ENCODE measurements at regions not wholly inside any gene's neighbourhood (a gene's known extent, or its start where the extent isn't known, plus 50 kb on each side); places are given as distances from the start of the nearest gene placed in this dataset.

DNA sequence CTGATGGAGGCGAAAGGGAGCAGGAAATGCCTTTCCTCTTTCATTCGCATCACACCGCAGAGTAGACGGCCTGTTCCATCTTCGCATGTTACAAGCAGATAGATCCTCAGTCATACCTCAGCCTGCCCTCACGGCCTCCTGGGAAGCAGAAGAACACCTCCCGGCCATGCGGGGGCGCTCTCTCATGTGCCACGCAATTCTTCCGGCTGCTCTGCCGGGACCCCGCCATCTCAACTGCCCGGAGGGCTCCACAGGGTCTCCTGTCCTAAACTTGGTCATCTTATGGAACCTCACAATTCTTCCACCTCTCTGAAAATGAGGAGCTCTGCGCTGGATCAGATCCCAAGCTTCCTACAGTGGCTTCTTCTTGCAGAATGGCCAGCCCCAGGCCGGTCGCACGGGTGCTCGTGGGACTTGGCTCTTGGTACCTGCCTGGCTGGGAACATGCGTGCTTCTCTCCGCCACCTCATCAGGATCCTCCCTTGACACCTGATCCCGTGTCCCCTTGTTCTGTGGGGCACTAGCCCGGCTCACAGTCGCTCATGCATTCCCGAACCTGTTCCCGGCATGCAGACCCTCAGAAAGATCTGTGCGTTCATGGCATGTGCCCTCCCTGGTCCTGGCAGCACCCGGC, 262.8 kb upstream of the SHH start:
- in situ Hi-C loops (cut with HindIII; ENCODE audit: low pct_unique_long_range_greater_than_20kb, low sequenced_read_pairs), result no loop called here
- TF ChIP-seq, protein P1, sequence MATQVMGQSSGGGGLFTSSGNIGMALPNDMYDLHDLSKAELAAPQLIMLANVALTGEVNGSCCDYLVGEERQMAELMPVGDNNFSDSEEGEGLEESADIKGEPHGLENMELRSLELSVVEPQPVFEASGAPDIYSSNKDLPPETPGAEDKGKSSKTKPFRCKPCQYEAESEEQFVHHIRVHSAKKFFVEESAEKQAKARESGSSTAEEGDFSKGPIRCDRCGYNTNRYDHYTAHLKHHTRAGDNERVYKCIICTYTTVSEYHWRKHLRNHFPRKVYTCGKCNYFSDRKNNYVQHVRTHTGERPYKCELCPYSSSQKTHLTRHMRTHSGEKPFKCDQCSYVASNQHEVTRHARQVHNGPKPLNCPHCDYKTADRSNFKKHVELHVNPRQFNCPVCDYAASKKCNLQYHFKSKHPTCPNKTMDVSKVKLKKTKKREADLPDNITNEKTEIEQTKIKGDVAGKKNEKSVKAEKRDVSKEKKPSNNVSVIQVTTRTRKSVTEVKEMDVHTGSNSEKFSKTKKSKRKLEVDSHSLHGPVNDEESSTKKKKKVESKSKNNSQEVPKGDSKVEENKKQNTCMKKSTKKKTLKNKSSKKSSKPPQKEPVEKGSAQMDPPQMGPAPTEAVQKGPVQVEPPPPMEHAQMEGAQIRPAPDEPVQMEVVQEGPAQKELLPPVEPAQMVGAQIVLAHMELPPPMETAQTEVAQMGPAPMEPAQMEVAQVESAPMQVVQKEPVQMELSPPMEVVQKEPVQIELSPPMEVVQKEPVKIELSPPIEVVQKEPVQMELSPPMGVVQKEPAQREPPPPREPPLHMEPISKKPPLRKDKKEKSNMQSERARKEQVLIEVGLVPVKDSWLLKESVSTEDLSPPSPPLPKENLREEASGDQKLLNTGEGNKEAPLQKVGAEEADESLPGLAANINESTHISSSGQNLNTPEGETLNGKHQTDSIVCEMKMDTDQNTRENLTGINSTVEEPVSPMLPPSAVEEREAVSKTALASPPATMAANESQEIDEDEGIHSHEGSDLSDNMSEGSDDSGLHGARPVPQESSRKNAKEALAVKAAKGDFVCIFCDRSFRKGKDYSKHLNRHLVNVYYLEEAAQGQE (IDR thresholded peaks at IDR 0.05; ENCODE audit: insufficient read depth in 1 of 2, low read depth in 2 of 2, low read length in 1 of 2), result no peak
- TF ChIP-seq POLR2AphosphoS5 (IDR thresholded peaks at IDR 0.05; ENCODE audit: low read depth, low read length), result no peak
- TF ChIP-seq, protein P2, sequence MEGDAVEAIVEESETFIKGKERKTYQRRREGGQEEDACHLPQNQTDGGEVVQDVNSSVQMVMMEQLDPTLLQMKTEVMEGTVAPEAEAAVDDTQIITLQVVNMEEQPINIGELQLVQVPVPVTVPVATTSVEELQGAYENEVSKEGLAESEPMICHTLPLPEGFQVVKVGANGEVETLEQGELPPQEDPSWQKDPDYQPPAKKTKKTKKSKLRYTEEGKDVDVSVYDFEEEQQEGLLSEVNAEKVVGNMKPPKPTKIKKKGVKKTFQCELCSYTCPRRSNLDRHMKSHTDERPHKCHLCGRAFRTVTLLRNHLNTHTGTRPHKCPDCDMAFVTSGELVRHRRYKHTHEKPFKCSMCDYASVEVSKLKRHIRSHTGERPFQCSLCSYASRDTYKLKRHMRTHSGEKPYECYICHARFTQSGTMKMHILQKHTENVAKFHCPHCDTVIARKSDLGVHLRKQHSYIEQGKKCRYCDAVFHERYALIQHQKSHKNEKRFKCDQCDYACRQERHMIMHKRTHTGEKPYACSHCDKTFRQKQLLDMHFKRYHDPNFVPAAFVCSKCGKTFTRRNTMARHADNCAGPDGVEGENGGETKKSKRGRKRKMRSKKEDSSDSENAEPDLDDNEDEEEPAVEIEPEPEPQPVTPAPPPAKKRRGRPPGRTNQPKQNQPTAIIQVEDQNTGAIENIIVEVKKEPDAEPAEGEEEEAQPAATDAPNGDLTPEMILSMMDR (IDR thresholded peaks at IDR 0.05), result no peak; the same call in 1 of the 2 replicates
- intact Hi-C loops (cut with micrococcal nuclease; ENCODE audit: unreplicated experiment), result no loop called here

GRCh38 chr7:156074084-156074483, 261.8 kb upstream of the SHH start:
- H3K4me3 ChIP-seq (ENCODE audit: low read depth in 2 of 2, low read length in 2 of 2), result no peak overlapping the region
- BruUV-seq (replicated peaks), result no TSS peak
- ChIA-PET CTCF (no interaction called here), POLR2A (no interaction called here)
- no peak for DNase-seq (ENCODE audit: low read depth, low spot score)
- no peaks in the 10 kb centered on the region for H3K27me3 ChIP-seq (ENCODE audit: control insufficient read depth, insufficient read depth, low read length)
- no peaks in the 10 kb centered on the region for H3K9me3 ChIP-seq (ENCODE audit: control insufficient read depth, insufficient read depth, low read depth, low read length)
- H3K27ac ChIP-seq (ENCODE audit: low read length), result no peak overlapping the region
- no peaks in the 10 kb centered on the region for H3K4me1 ChIP-seq (ENCODE audit: control insufficient read depth, insufficient read depth, low read length)
- TF ChIP-seq, protein P1 (IDR thresholded peaks at IDR 0.05; ENCODE audit: insufficient read depth in 1 of 2, low read depth in 2 of 2, low read length in 1 of 2), result no peak
- TF ChIP-seq, protein P2 (IDR thresholded peaks at IDR 0.05), result no peak
- TF ChIP-seq TCF7L2 (IDR thresholded peaks at IDR 0.05; ENCODE audit: low read depth, low read length) (no peak), SIN3A (IDR thresholded peaks at IDR 0.05; ENCODE audit: borderline replicate concordance, insufficient read depth, low read depth, low read length) (no peak), POLR2AphosphoS5 (IDR thresholded peaks at IDR 0.05; ENCODE audit: low read depth, low read length) (no peak)
- in situ Hi-C loops (cut with HindIII; ENCODE audit: low pct_unique_long_range_greater_than_20kb, low sequenced_read_pairs) (no loop called here), intact Hi-C loops (cut with micrococcal nuclease; ENCODE audit: unreplicated experiment) (no loop called here)
- H3K36me3 ChIP-seq (ENCODE audit: control insufficient read depth, insufficient read depth, low read length), result no peaks in the 10 kb centered on the region
- no peak for ATAC-seq

More for the DNA sequence above, 262.8 kb upstream of the SHH start:
- H3K4me3 ChIP-seq (ENCODE audit: low read depth in 2 of 2, low read length in 2 of 2), result no peak overlapping the region
- H3K4me1 ChIP-seq (ENCODE audit: control insufficient read depth, insufficient read depth, low read length), result no peaks in the 10 kb centered on the region
- no peak overlapping the region for H3K27ac ChIP-seq (ENCODE audit: low read length)
- no peaks in the 10 kb centered on the region for H3K9me3 ChIP-seq (ENCODE audit: control insufficient read depth, insufficient read depth, low read depth, low read length)
- CTCF ChIA-PET, result no interaction called here
- no peak for DNase-seq (ENCODE audit: low read depth, low spot score)
- BruUV-seq (replicated peaks), result no TSS peak
- no peaks in the 10 kb centered on the region for H3K36me3 ChIP-seq (ENCODE audit: control insufficient read depth, insufficient read depth, low read length)
- ATAC-seq, result no peak
- POLR2A ChIA-PET, result no interaction called here
- no peaks in the 10 kb centered on the region for H3K27me3 ChIP-seq (ENCODE audit: control insufficient read depth, insufficient read depth, low read length)

All from Panc1 (cell line).